OCI-LY7 (cell line): ENCODE measurements at regions not wholly inside any gene's neighbourhood (a gene's known extent, or its start where the extent isn't known, plus 50 kb on each side); places are given as distances from the start of the nearest gene placed in this dataset.

Experiments used
- BruUV-seq: library from RNA; stranded (reverse); fragments of 400-500 nt; replicated peaks from 2 replicates; lab custom pipeline; 2021; lab: Mats Ljungman, UMichigan
- CTCF ChIA-PET: fragments of 300-600 bp; sonication (Branson Sonifier 250); formaldehyde crosslinking; loops from one replicate; lab custom pipeline; 2022; ENCODE audit warnings: antibody characterized with exemption; ENCODE audit not compliant: unreplicated experiment; lab: Charles Lee
- POLR2A ChIA-PET: fragments of 300-600 bp; sonication (Branson Sonifier 250); formaldehyde crosslinking; loops from one replicate; lab custom pipeline; 2022; ENCODE audit warnings: antibody characterized with exemption; lab: Charles Lee
- DNase-seq: peaks from one replicate; pipeline ENCODE4 v3.0.0-alpha.2; 2015; ENCODE audit warnings: low spot score
- H2AFZ ChIP-seq: fragments of 200-600 bp; sonication (generic), shearing (Covaris generic); 2 replicates; pipeline ENCODE4 v1.6.1; 2014; ENCODE audit warnings: mild to moderate bottlenecking, antibody characterized with exemption, low read length, moderate library complexity
- H3K27ac ChIP-seq: fragments of 200-600 bp; sonication (generic); 2 replicates; pipeline ENCODE4 v1.5.1; 2014; ENCODE audit warnings: mixed run types, low read depth, mild to moderate bottlenecking, moderate library complexity, low read length, inconsistent platforms; ENCODE audit not compliant: poor library complexity, severe bottlenecking
- H3K36me3 ChIP-seq: fragments of 200-600 bp; sonication (generic); 2 replicates; pipeline ENCODE4 v1.6.1; 2014; ENCODE audit warnings: mild to moderate bottlenecking, antibody characterized with exemption, low read length, moderate library complexity, mixed read lengths; ENCODE audit not compliant: insufficient read depth
- H3K4me1 ChIP-seq: fragments of 200-600 bp; sonication (generic); 2 replicates; pipeline ENCODE4 v1.5.1; 2014; ENCODE audit warnings: mild to moderate bottlenecking, low read length; ENCODE audit not compliant: insufficient read depth, poor library complexity, severe bottlenecking
- H3K4me2 ChIP-seq: fragments of 200-600 bp; sonication (generic); 2 replicates; pipeline ENCODE4 v1.6.1; 2014; ENCODE audit warnings: mild to moderate bottlenecking, low read length
- H3K4me3 ChIP-seq: fragments of 200-600 bp; sonication (generic); 2 replicates; pipeline ENCODE4 v1.5.1; 2014; ENCODE audit warnings: mild to moderate bottlenecking, low read depth, low read length; ENCODE audit not compliant: poor library complexity, severe bottlenecking
- H3K79me2 ChIP-seq: fragments of 200-600 bp; sonication (generic); 2 replicates; pipeline ENCODE4 v1.6.1; 2016; ENCODE audit warnings: low read depth, mild to moderate bottlenecking, low read length, moderate library complexity, mixed read lengths; ENCODE audit not compliant: insufficient read depth
- H3K9me2 ChIP-seq: fragments of 200-600 bp; sonication (generic); 2 replicates; pipeline ENCODE4 v1.6.1; 2016; ENCODE audit warnings: mild to moderate bottlenecking, low read length, mixed read lengths; ENCODE audit not compliant: insufficient read depth
- H3K9me3 ChIP-seq: fragments of 200-600 bp; sonication (generic); 2 replicates; pipeline ENCODE4 v1.6.1; 2014; ENCODE audit warnings: mild to moderate bottlenecking, mixed run types, low read length, mixed read lengths
- H4K20me1 ChIP-seq: fragments of 200-600 bp; sonication (generic); 2 replicates; pipeline ENCODE4 v1.6.1; 2014; ENCODE audit warnings: mild to moderate bottlenecking, antibody characterized with exemption, low read length, moderate library complexity, mixed read lengths; ENCODE audit not compliant: insufficient read depth
- EZH2phosphoT487 ChIP-seq: fragments of 200-600 bp; sonication (generic); IDR thresholded peaks from 2 replicates; pipeline ENCODE4 v1.6.1; 2018; ENCODE audit warnings: low read depth, borderline replicate concordance, mild to moderate bottlenecking, mixed run types, antibody characterized with exemption, low read length, moderate library complexity, mixed read lengths
- intact Hi-C: fragments of 100-400 bp; cut with micrococcal nuclease; formaldehyde crosslinking; loops from one replicate; pipeline ENCODE4 v1.10.0; 2022; ENCODE audit not compliant: unreplicated experiment
- TF ChIP-seq, protein P1 (sequence below): fragments of 200-600 bp; sonication (generic); conservative IDR thresholded peaks from 2 replicates; pipeline ENCODE4 v1.5.1; 2014; ENCODE audit warnings: mild to moderate bottlenecking, antibody characterized with exemption, low read length, moderate library complexity, mixed read lengths

DNA sequence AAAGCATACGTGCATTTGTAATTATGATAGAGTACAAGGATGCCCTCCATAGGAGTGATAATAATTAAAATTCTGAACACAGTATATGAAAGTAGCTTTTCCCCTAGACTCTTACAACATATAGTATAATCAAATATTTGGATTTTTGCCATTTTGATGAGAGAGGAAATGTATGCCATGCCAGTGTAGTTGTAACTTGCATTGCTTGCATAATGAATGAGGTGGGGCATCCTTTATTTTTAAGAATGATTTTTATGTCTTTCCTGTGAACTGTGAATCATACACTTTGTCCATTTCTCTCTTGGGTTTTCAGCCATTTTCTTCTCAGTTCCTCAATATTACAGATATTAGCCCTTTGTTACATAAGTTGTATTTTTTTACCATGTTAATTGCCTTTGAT lies 197.5 kb downstream of the SCG2 start:
- CTCF ChIA-PET = no interaction called here
- TF ChIP-seq, protein P1, sequence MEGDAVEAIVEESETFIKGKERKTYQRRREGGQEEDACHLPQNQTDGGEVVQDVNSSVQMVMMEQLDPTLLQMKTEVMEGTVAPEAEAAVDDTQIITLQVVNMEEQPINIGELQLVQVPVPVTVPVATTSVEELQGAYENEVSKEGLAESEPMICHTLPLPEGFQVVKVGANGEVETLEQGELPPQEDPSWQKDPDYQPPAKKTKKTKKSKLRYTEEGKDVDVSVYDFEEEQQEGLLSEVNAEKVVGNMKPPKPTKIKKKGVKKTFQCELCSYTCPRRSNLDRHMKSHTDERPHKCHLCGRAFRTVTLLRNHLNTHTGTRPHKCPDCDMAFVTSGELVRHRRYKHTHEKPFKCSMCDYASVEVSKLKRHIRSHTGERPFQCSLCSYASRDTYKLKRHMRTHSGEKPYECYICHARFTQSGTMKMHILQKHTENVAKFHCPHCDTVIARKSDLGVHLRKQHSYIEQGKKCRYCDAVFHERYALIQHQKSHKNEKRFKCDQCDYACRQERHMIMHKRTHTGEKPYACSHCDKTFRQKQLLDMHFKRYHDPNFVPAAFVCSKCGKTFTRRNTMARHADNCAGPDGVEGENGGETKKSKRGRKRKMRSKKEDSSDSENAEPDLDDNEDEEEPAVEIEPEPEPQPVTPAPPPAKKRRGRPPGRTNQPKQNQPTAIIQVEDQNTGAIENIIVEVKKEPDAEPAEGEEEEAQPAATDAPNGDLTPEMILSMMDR = no peak
- no peak for TF ChIP-seq EZH2phosphoT487

DNA sequence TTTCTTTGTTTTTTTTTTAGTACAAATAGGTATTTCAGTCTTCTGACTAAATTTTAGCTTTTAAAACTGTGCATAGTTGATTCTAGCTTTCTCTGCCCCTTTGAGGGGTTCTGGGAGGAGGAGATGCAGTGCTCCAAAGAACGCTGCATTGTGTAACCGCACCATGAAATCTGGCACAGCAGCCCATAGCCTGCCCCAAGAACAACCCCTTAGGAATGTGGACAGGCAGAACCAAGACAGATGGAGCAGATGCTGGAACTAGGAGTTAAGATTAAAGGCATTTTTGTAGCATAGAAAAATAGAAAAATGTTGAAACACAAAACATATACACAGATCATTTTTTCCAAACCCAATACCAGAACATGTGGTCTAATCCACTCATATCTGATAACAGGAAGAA lies 187.5 kb downstream of the SCG2 start:
- Histone ChIP-seq H3K9me3 (no peaks in the 10 kb centered on the region), H3K4me2 (no peak overlapping the region), H3K9me2 (no peaks in the 10 kb centered on the region), H3K27ac (no peak overlapping the region), H3K79me2 (no peaks in the 10 kb centered on the region), H2AFZ (no peak overlapping the region), H3K36me3 (no peaks in the 10 kb centered on the region), H3K4me1 (no peaks in the 10 kb centered on the region), H4K20me1 (no peaks in the 10 kb centered on the region), H3K4me3 (no peak overlapping the region)
- BruUV-seq = no TSS peak
- DNase-seq = no peak
- intact Hi-C loops = no loop called here
- ChIA-PET POLR2A (interaction anchor here (0.7 kb wide), 1 partner anchor 1003 kb away, joined by 4 read pairs; no protein-coding TSS in a partner anchor), CTCF (no interaction called here)
- no peak for TF ChIP-seq EZH2phosphoT487
- TF ChIP-seq, protein P1 = no peak

More for the DNA sequence above, 197.5 kb downstream of the SCG2 start:
- Histone ChIP-seq H3K79me2 (no peaks in the 10 kb centered on the region), H3K4me3 (no peak overlapping the region), H3K36me3 (no peaks in the 10 kb centered on the region), H3K4me1 (no peaks in the 10 kb centered on the region), H4K20me1 (no peaks in the 10 kb centered on the region), H3K27ac (no peak overlapping the region), H2AFZ (no peak overlapping the region), H3K4me2 (no peak overlapping the region), H3K9me2 (no peaks in the 10 kb centered on the region), H3K9me3 (no peaks in the 10 kb centered on the region)
- DNase-seq = no peak
- no TSS peak for BruUV-seq
- intact Hi-C loops = no loop called here
- POLR2A ChIA-PET = no interaction called here

DNA sequence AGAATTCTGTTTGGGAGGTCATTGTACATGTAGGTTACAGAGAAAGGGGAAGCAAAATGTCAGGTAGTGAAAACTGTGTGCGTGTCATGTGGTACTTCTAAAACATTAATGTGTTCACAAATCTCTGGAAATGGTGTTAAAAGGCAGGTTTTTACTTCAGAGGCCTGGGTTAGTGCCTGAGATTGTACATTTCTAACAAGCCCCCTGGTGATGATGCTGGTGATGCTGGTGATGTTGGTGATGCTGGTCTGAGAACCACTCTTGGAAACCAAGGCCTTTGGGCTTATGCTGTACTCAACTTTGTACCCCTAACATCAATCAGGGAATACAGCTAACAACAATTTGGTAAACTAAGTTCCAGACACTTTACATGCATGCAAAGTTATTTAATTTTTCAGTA lies 187.1 kb downstream of the SCG2 start:
- POLR2A ChIA-PET = interaction anchor here (0.7 kb wide), 1 partner anchor 1003 kb away, joined by 4 read pairs; no protein-coding TSS in a partner anchor
- no peak for DNase-seq
- no peaks in the 10 kb centered on the region for H3K9me3 ChIP-seq
- no peak overlapping the region for H2AFZ ChIP-seq
- no peaks in the 10 kb centered on the region for H3K9me2 ChIP-seq
- H3K4me2 ChIP-seq = no peak overlapping the region
- no peak for TF ChIP-seq EZH2phosphoT487
- TF ChIP-seq, protein P1 = no peak
- H3K4me1 ChIP-seq = no peaks in the 10 kb centered on the region
- H3K4me3 ChIP-seq = no peak overlapping the region
- H3K79me2 ChIP-seq = no peaks in the 10 kb centered on the region
- CTCF ChIA-PET = no interaction called here
- H3K27ac ChIP-seq = no peak overlapping the region
- BruUV-seq = no TSS peak
- no peaks in the 10 kb centered on the region for H4K20me1 ChIP-seq
- H3K36me3 ChIP-seq = no peaks in the 10 kb centered on the region
- intact Hi-C loops = no loop called here
